SU-DHL-6 (cell line): ENCODE measurements at regions not wholly inside any gene's neighbourhood (a gene's known extent, or its start where the extent isn't known, plus 50 kb on each side); places are given as distances from the start of the nearest gene placed in this dataset.

ENCODE experiments used
- H2AFZ ChIP-seq: fragments of 200-600 bp; sonication (generic); 2 replicates; pipeline ENCODE4 v1.6.1; 2014; ENCODE audit warnings: low read depth, mild to moderate bottlenecking, moderate library complexity, mixed read lengths, antibody characterized with exemption, low read length; ENCODE audit not compliant: severe bottlenecking
- H3F3A ChIP-seq: fragments of 200-600 bp; shearing (Covaris generic); 2 replicates; pipeline ENCODE4 v1.6.0; 2016; ENCODE audit warnings: antibody characterized with exemption, mild to moderate bottlenecking; ENCODE audit not compliant: insufficient read depth
- H3K27ac ChIP-seq: fragments of 200-600 bp; sonication (generic); 2 replicates; pipeline ENCODE4 v1.5.1; 2016; ENCODE audit warnings: low read depth, mild to moderate bottlenecking, low read length, moderate library complexity, mixed read lengths
- H3K27me3 ChIP-seq: fragments of 200-600 bp; sonication (generic), shearing (Covaris generic); 2 replicates; pipeline ENCODE4 v1.6.0; 2014; ENCODE audit warnings: mild to moderate bottlenecking, low read length
- H3K36me3 ChIP-seq: fragments of 200-600 bp; sonication (generic); 2 replicates; pipeline ENCODE4 v1.6.1; 2014; ENCODE audit warnings: mild to moderate bottlenecking, low read length, mixed read lengths
- H3K4me2 ChIP-seq: fragments of 300-600, 200-600 bp; shearing (Covaris generic), sonication (generic); 2 replicates; pipeline ENCODE4 v1.6.0; 2014; ENCODE audit warnings: low read length, low read depth, mild to moderate bottlenecking; ENCODE audit not compliant: poor library complexity, severe bottlenecking
- H3K4me3 ChIP-seq: fragments of 200-600 bp; sonication (generic); 2 replicates; pipeline ENCODE4 v1.5.1; 2014; ENCODE audit warnings: antibody characterized with exemption, low read length, mild to moderate bottlenecking, mixed read lengths; ENCODE audit not compliant: insufficient read depth, poor library complexity, severe bottlenecking
- H3K79me2 ChIP-seq: fragments of 200-600 bp; sonication (generic); 2 replicates; pipeline ENCODE4 v1.6.1; 2014; ENCODE audit warnings: mild to moderate bottlenecking, low read length, moderate library complexity; ENCODE audit not compliant: insufficient read depth
- H3K9ac ChIP-seq: fragments of 200-600 bp; sonication (generic); 2 replicates; pipeline ENCODE4 v1.7.0; 2014; ENCODE audit warnings: mild to moderate bottlenecking, low read length
- H3K9me2 ChIP-seq: fragments of 200-600 bp; sonication (generic); replicated peaks from 2 replicates; pipeline ENCODE4 v1.6.1; 2014; ENCODE audit warnings: low read length; ENCODE audit not compliant: insufficient read depth
- H3K9me3 ChIP-seq: fragments of 200-600 bp; sonication (generic); 2 replicates; pipeline ENCODE4 v1.6.1; 2014; ENCODE audit warnings: low read length, mixed read lengths; ENCODE audit not compliant: insufficient read depth
- H4K20me1 ChIP-seq: fragments of 200-600 bp; sonication (generic); 2 replicates; pipeline ENCODE4 v1.6.1; 2014; ENCODE audit warnings: low read depth, mild to moderate bottlenecking, antibody characterized with exemption, low read length, moderate library complexity, mixed read lengths
- CTCF ChIP-seq: fragments of 200-600 bp; sonication (generic); IDR thresholded peaks from one replicate; pipeline ENCODE4 v1.5.1; 2017; ENCODE audit warnings: antibody characterized with exemption, mild to moderate bottlenecking, low read length, moderate library complexity; ENCODE audit not compliant: insufficient read depth, poor library complexity, severe bottlenecking
- EZH2phosphoT487 ChIP-seq: fragments of 200-600 bp; sonication (generic), shearing (Covaris generic); conservative IDR thresholded peaks from 2 replicates; pipeline ENCODE4 v1.6.1; 2018; ENCODE audit warnings: mild to moderate bottlenecking, antibody characterized with exemption, low read length, moderate library complexity, mixed read lengths

GRCh38 chrX:45907786-45908185 is 637.4 kb downstream of the ZNF674 start:
- Histone ChIP-seq H3K27ac (no peak overlapping the region), H3K9me2 (no peaks in the 10 kb centered on the region), H3K79me2 (no peaks in the 10 kb centered on the region), H3K27me3 (no peaks in the 10 kb centered on the region), H3K9me3 (no peaks in the 10 kb centered on the region), H3K4me3 (no peak overlapping the region), H3F3A (no peaks in the 10 kb centered on the region), H3K9ac (no peak overlapping the region), H3K36me3 (no peaks in the 10 kb centered on the region), H2AFZ (no peak overlapping the region), H4K20me1 (no peaks in the 10 kb centered on the region), H3K4me2 (no peak overlapping the region)
- TF ChIP-seq CTCF (no peak), EZH2phosphoT487 (no peak)

DNA sequence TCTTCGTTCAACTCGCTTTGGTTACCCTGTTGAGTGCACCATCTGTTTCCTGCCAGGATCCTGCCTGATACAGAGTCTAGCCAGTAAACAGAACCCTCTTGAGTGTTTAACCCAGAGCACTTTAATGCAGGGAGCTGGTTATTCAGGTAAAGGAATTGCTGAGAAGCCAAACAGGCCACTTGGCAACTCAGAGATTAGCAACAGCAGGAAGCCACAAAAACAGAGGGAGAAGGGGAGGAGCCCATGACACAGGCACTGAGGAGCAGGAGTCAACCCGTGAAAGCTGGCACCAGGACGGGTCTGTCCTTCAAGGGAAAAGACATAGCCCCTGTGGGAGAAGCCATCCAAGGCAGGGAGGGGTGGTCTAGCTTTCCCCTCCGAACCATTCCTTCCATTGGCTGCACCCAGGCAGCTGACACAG is 641.4 kb downstream of the ZNF674 start:
- H3K9ac ChIP-seq = no peak overlapping the region

DNA sequence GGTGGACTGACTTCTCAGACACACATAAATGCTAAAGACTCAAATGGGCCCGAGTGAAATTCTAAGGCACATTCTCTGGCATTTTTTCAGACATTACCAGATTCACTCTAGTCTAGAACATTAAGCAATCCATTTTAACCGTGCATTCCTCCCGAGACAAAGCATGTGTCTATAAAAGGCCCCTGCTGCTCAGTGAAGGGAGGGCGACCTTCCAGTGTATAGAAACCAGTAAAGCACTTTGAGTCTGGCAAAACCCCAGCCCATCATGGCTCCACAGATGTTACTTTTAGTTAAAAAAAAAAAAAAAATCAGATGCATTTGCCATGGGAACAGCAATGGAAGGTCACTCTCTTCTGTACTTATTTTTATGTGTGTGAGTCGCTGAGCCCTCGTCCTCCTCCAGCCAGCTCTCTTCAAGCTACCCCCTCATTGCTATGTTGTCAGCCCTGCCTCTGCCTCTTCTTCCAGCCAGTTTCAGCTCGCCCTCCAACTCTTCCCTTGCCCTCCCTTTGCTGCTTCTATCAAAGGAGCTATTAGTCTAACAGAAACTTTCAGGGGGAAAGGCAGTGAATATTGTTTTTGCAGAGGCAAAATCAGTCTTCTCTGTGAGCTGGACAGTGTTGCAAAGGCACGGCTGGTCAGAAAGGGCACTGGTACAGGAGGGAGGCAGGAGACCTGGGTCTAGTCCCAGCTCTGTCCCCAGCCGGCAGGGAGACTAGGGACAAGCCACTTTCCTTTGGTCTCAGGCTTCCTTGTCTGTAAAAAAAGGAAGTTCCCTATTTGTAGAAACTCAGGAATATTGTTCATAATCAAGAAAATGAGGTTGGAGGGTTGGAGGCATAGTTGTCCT is 644.2 kb downstream of the ZNF674 start:
- no peaks in the 10 kb centered on the region for H3K9me2 ChIP-seq
- no peaks in the 10 kb centered on the region for H3F3A ChIP-seq
- no peaks in the 10 kb centered on the region for H3K79me2 ChIP-seq
- H3K4me3 ChIP-seq = no peak overlapping the region
- H3K4me2 ChIP-seq = no peak overlapping the region
- no peaks in the 10 kb centered on the region for H3K36me3 ChIP-seq
- no peaks in the 10 kb centered on the region for H3K9me3 ChIP-seq
- H3K27me3 ChIP-seq = no peaks in the 10 kb centered on the region
- no peak overlapping the region for H2AFZ ChIP-seq
- no peaks in the 10 kb centered on the region for H4K20me1 ChIP-seq
- TF ChIP-seq CTCF (no peak), EZH2phosphoT487 (no peak)
- H3K9ac ChIP-seq = no peak overlapping the region
- H3K27ac ChIP-seq = no peak overlapping the region

More for the DNA sequence above, 641.4 kb downstream of the ZNF674 start:
- H3K36me3 ChIP-seq = no peaks in the 10 kb centered on the region
- no peaks in the 10 kb centered on the region for H3K27me3 ChIP-seq
- H3K4me2 ChIP-seq = no peak overlapping the region
- TF ChIP-seq CTCF (no peak), EZH2phosphoT487 (no peak)
- no peaks in the 10 kb centered on the region for H3K9me2 ChIP-seq
- H3K79me2 ChIP-seq = no peaks in the 10 kb centered on the region
- no peak overlapping the region for H3K27ac ChIP-seq
- H3K9me3 ChIP-seq = no peaks in the 10 kb centered on the region
- no peaks in the 10 kb centered on the region for H4K20me1 ChIP-seq
- no peaks in the 10 kb centered on the region for H3F3A ChIP-seq
- H2AFZ ChIP-seq = no peak overlapping the region
- no peak overlapping the region for H3K4me3 ChIP-seq
